ENCODE measurements at regions not wholly inside any gene's neighbourhood (a gene's known extent, or its start where the extent isn't known, plus 50 kb on each side); places are given as distances from the start of the nearest gene placed in this dataset.

DNA sequence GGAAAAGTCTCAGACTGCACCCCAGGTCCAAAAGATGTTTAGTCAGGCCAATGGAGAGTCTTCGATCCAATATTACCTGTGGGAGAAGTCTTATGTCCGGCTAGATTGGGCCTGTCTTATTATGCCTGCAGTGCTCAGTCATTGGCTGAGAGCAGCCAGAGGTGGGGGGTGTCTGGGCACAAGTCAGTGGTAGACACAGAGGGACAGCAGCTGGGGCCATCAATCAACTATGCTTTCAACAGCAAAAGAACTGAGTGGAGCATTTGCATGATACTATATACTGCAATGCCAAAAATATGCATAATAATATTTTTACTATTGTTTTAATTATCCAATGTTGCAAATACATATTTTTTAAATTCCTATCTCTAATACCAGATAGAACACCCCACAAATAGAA lies 298.6 kb upstream of the CDH20 start:
- TF ChIP-seq, protein P1, sequence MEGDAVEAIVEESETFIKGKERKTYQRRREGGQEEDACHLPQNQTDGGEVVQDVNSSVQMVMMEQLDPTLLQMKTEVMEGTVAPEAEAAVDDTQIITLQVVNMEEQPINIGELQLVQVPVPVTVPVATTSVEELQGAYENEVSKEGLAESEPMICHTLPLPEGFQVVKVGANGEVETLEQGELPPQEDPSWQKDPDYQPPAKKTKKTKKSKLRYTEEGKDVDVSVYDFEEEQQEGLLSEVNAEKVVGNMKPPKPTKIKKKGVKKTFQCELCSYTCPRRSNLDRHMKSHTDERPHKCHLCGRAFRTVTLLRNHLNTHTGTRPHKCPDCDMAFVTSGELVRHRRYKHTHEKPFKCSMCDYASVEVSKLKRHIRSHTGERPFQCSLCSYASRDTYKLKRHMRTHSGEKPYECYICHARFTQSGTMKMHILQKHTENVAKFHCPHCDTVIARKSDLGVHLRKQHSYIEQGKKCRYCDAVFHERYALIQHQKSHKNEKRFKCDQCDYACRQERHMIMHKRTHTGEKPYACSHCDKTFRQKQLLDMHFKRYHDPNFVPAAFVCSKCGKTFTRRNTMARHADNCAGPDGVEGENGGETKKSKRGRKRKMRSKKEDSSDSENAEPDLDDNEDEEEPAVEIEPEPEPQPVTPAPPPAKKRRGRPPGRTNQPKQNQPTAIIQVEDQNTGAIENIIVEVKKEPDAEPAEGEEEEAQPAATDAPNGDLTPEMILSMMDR (IDR thresholded peaks at IDR 0.05), result no peak
- no peak for TF ChIP-seq POLR2A (IDR thresholded peaks at IDR 0.05)
